A549 (cell line): ENCODE measurements at regions not wholly inside any gene's neighbourhood (a gene's known extent, or its start where the extent isn't known, plus 50 kb on each side); places are given as distances from the start of the nearest gene placed in this dataset.

Experiments
- ATAC-seq, 2 experiments: fragments of 200-7000 bp in 1 of 2; fragments of >200 bp in 1 of 2; cut with Nextera tagmentation in 1 of 2; cut with Tn5 transposase in 1 of 2; 3 replicates each; pipeline versions ENCODE4 v1.8.0 to v1.9.1; 2018 to 2020; ENCODE audit warnings: mild to moderate bottlenecking in 1 of 2, moderate library complexity in 1 of 2
- CTCF ChIA-PET: fragments of 300-600 bp; sonication (Branson Sonifier 250); formaldehyde crosslinking; extraction: SDS; loops from one replicate; lab custom pipeline; 2021; ENCODE audit warnings: antibody characterized with exemption, inconsistent platforms; lab: Yijun Ruan, JAX
- POLR2A ChIA-PET: fragments of 350-600 bp; formaldehyde crosslinking; extraction: SDS; loops from one replicate; lab custom pipeline; 2021; ENCODE audit warnings: antibody characterized with exemption, inconsistent platforms; lab: Yijun Ruan, JAX
- DNase-seq, 2 experiments: peaks; one replicate each; pipeline versions ENCODE4 v3.0.0 to v3.0.0-alpha.2; 2011 to 2016; ENCODE audit warnings: low read depth in 1 of 2, low spot score in 1 of 2
- FAIRE-seq: peaks from 2 replicates; lab custom pipeline; 2011; peaks lifted over from hg19 to GRCh38; lab: Jason Lieb, UNC
- H3K27ac ChIP-seq, 2 experiments: fragments of >200 bp; sonication (Bioruptor Twin); formaldehyde crosslinking; 3 replicates each; pipeline ENCODE4 v1.5.1; 2016 to 2017
- H3K4me1 ChIP-seq: fragments of >200 bp; sonication (Bioruptor Twin); formaldehyde crosslinking; 3 replicates; pipeline ENCODE4 v1.6.1; 2016
- H3K4me2 ChIP-seq: fragments of >200 bp; sonication (Bioruptor Twin); formaldehyde crosslinking; 3 replicates; pipeline ENCODE4 v1.6.1; 2016
- H3K4me3 ChIP-seq: fragments of >200 bp; sonication (Bioruptor Twin); formaldehyde crosslinking; 3 replicates; pipeline ENCODE4 v1.5.1; 2016
- H3K9me3 ChIP-seq: fragments of >200 bp; sonication (Bioruptor Twin); formaldehyde crosslinking; 3 replicates; pipeline ENCODE4 v1.6.1; 2016
- BHLHE40 ChIP-seq: IDR thresholded peaks from 2 replicates; pipeline ENCODE4 v1.6.1; 2012; ENCODE audit warnings: low read depth, low read length, inconsistent platforms
- CBX2 ChIP-seq: fragments of 200-600 bp; sonication (generic); IDR thresholded peaks from 2 replicates; pipeline ENCODE4 v1.6.1; 2016; ENCODE audit warnings: low read depth, mild to moderate bottlenecking, borderline replicate concordance
- CHD4 ChIP-seq: fragments of 200-600 bp; sonication (generic); IDR thresholded peaks from 2 replicates; pipeline ENCODE4 v1.6.1; 2016; ENCODE audit warnings: antibody characterized with exemption, mild to moderate bottlenecking, borderline replicate concordance
- EP300 ChIP-seq, 2 experiments: fragments of >200 bp; sonication (Bioruptor Twin); formaldehyde crosslinking; IDR thresholded peaks; 2 replicates in 1 of 2; 3 replicates in 1 of 2; pipeline ENCODE4 v1.6.1; 2016 to 2017
- ESRRA ChIP-seq: fragments of 150-350 bp; IDR thresholded peaks from 2 replicates; pipeline ENCODE4 v1.6.1; 2014; ENCODE audit warnings: mild to moderate bottlenecking, low read length, borderline replicate concordance
- FOSL2 ChIP-seq, 2 experiments: fragments of 450-650 bp in 1 of 2; fragments of >200 bp in 1 of 2; sonication (Bioruptor Twin) in 1 of 2; formaldehyde crosslinking; IDR thresholded peaks; 2 replicates each; pipeline versions ENCODE4 v1.5.0 to v1.6.1; 2016 to 2020; ENCODE audit warnings: mild to moderate bottlenecking in 1 of 2, moderate library complexity in 1 of 2
- GATA3 ChIP-seq: IDR thresholded peaks from 2 replicates; pipeline ENCODE4 v1.6.1; 2012; ENCODE audit warnings: borderline replicate concordance
- HOXB13 ChIP-seq: fragments of 250-450 bp; sonication (Bioruptor Pico); IDR thresholded peaks from 2 replicates; pipeline ENCODE4 v1.5.0; 2020; ENCODE audit warnings: low read depth, mild to moderate bottlenecking, moderate library complexity
- HOXB5 ChIP-seq: fragments of 250-450 bp; sonication (Bioruptor Pico); IDR thresholded peaks from 2 replicates; pipeline ENCODE4 v1.5.0; 2020; ENCODE audit warnings: mild to moderate bottlenecking, moderate library complexity
- KDM1A ChIP-seq: fragments of 200-600 bp; sonication (generic); IDR thresholded peaks from 2 replicates; pipeline ENCODE4 v1.6.1; 2016; ENCODE audit warnings: low read depth, mild to moderate bottlenecking
- MAFK ChIP-seq: fragments of 450-650 bp; IDR thresholded peaks from 2 replicates; pipeline ENCODE4 v1.6.1; 2014; ENCODE audit not compliant: partially characterized antibody
- MAZ ChIP-seq: fragments of 150-350 bp; IDR thresholded peaks from 2 replicates; pipeline ENCODE4 v1.6.1; 2014; ENCODE audit warnings: antibody characterized with exemption, low read depth, low read length, borderline replicate concordance
- MYC ChIP-seq: IDR thresholded peaks from 2 replicates; pipeline ENCODE4 v1.6.1; 2012; ENCODE audit warnings: mild to moderate bottlenecking, inconsistent platforms, low read length, improper control_type of control experiment, borderline replicate concordance
- NFE2L2 ChIP-seq: fragments of 150-350 bp; conservative IDR thresholded peaks from 2 replicates; pipeline ENCODE4 v1.6.1; 2014; ENCODE audit warnings: low read length
- PHF8 ChIP-seq: fragments of 200-600 bp; sonication (generic); IDR thresholded peaks from 2 replicates; pipeline ENCODE4 v1.6.1; 2016; ENCODE audit warnings: low read depth, mild to moderate bottlenecking, antibody characterized with exemption, moderate library complexity, borderline replicate concordance
- POLR2A ChIP-seq: IDR thresholded peaks from 2 replicates; pipeline ENCODE4 v1.6.1; 2012; ENCODE audit warnings: mild to moderate bottlenecking, low read length
- RARB ChIP-seq: fragments of 250-450 bp; sonication (Bioruptor Pico); IDR thresholded peaks from 2 replicates; pipeline ENCODE4 v1.8.0; 2021; ENCODE audit warnings: mild to moderate bottlenecking, moderate library complexity
- RCOR1 ChIP-seq: fragments of 150-350 bp; IDR thresholded peaks from 2 replicates; pipeline ENCODE4 v1.6.1; 2014; ENCODE audit warnings: antibody characterized with exemption, low read length, low read depth
- RFX5 ChIP-seq: fragments of 450-650 bp; IDR thresholded peaks from 2 replicates; pipeline ENCODE4 v1.7.1; 2014; ENCODE audit warnings: antibody characterized with exemption, mild to moderate bottlenecking, moderate library complexity
- RNF2 ChIP-seq: fragments of 200-600 bp; sonication (generic); IDR thresholded peaks from 2 replicates; pipeline ENCODE4 v1.6.1; 2016; ENCODE audit warnings: low read depth, mild to moderate bottlenecking, antibody characterized with exemption, moderate library complexity, borderline replicate concordance
- TP53 ChIP-seq: fragments of 250-450 bp; sonication (Bioruptor Pico); IDR thresholded peaks from 2 replicates; pipeline ENCODE4 v1.5.0; 2021; ENCODE audit warnings: mild to moderate bottlenecking, moderate library complexity
- ZC3H11A ChIP-seq: fragments of 450-650 bp; IDR thresholded peaks from 2 replicates; pipeline ENCODE4 v1.6.1; 2014; ENCODE audit warnings: antibody characterized with exemption, mild to moderate bottlenecking
- ZSCAN20 ChIP-seq: fragments of 250-450 bp; sonication (Bioruptor Pico); IDR thresholded peaks from 2 replicates; pipeline ENCODE4 v1.8.0; 2022; ENCODE audit warnings: mild to moderate bottlenecking, moderate library complexity
- WGBS: methylation state at CpG from one replicate; pipeline ENCODE4 v1.1.6; 2017; ENCODE audit errors: missing lambda C conversion rate; 5-methylcytosine and 5-hydroxymethylcytosine counted together
- TF ChIP-seq, protein P1 (sequence below): fragments of >200 bp; sonication (Bioruptor Twin); formaldehyde crosslinking; IDR thresholded peaks from 2 replicates; pipeline ENCODE4 v1.6.1; 2016
- TF ChIP-seq, protein P2 (sequence below): fragments of 150-350 bp; IDR thresholded peaks from 2 replicates; pipeline ENCODE4 v1.6.1; 2014; ENCODE audit warnings: low read depth, mild to moderate bottlenecking, low read length
- TF ChIP-seq, protein P3 (sequence below): fragments of 250-450 bp; sonication (Bioruptor Pico); IDR thresholded peaks from 2 replicates; pipeline ENCODE4 v1.5.0; 2021; ENCODE audit warnings: mild to moderate bottlenecking, moderate library complexity, borderline replicate concordance
- TF ChIP-seq, protein P4 (sequence below): fragments of >200 bp; sonication (Bioruptor Twin); formaldehyde crosslinking; IDR thresholded peaks from 3 replicates; pipeline ENCODE4 v1.6.1; 2016
- TF ChIP-seq, protein P5 (sequence below): IDR thresholded peaks from 2 replicates; pipeline ENCODE4 v1.6.1; 2012

DNA sequence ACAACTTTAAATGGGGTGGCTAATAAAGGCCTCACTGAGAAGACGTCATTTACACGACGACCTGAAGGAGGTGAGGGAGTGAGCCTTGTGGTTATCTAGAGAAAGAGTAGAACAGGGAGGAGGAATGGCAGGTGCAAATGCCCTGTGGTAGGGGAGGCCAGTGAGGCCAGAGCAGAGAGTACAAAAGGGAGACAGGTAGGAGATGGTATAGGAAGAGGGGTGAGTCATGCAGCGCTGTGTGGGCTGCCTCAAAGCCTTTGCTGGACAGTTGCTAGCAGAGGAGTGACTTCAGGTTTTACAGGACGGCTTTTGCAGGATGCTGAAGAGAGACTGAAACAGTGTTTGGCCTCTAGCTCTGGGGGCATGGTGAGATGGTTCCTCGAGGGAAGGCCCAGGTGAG is 116.0 kb downstream of the IER5 start:
- DNase-seq (no peak), ATAC-seq (peak in 1 of 2 experiments; percentile 33; a peak in 2 of 6 replicates), FAIRE-seq (no peak)
- H3K4me1 ChIP-seq: no peaks in the 10 kb centered on the region
- TF ChIP-seq, protein P1, sequence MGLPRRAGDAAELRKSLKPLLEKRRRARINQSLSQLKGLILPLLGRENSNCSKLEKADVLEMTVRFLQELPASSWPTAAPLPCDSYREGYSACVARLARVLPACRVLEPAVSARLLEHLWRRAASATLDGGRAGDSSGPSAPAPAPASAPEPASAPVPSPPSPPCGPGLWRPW: no peak
- H3K4me2 ChIP-seq: no peak overlapping the region
- no peak overlapping the region for H3K4me3 ChIP-seq
- CTCF ChIA-PET: interaction anchor here (1.7 to 3.9 kb wide), 2 partner anchors 13 to 220 kb away, joined by 4 to 23 read pairs; no protein-coding TSS in a partner anchor
- POLR2A ChIA-PET: no interaction called here
- peaks cover 7% of the 10 kb centered on the region; the same call in 1 of the 3 replicates for H3K9me3 ChIP-seq
- WGBS: 31% methylated on average over 6 of the region's 6 CpGs
- H3K27ac ChIP-seq: no peak overlapping the region

DNA sequence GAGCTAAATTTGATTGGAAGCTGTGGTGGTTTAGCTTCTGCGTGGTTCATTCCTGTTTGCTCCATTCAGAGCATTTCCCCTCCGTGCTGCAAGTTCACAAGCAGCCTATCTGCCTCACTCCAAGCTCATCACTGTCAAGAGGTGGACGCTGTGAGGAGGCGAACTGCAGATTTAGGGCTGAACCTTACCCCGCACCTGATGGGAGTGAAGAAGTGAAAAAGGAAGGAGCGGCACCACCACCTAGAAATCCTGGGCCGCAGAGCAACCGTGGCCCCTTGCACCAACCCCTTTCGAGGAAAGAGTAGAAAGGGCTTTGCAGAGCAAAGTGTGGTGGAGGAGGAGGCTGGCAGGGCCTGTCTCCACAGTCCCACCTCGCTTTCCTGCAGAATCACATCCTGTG is 117.4 kb downstream of the IER5 start:
- 71% methylated on average over 10 of the region's 10 CpGs for WGBS
- Histone ChIP-seq H3K9me3 (no peaks in the 10 kb centered on the region), H3K4me2 (no peak overlapping the region), H3K4me1 (no peaks in the 10 kb centered on the region), H3K27ac (no peak overlapping the region), H3K4me3 (no peak overlapping the region)
- ChIA-PET CTCF (interaction anchor here (0.9 kb wide), 1 partner anchor 219 kb away, joined by 3 read pairs; no protein-coding TSS in a partner anchor), POLR2A (no interaction called here)
- FAIRE-seq (no peak), ATAC-seq (no peak), DNase-seq (no peak)
- TF ChIP-seq RNF2 (no peak), NFE2L2 (no peak), FOSL2 (IDR thresholded peaks at IDR 0.05) (no peak), FOSL2 (CRISPR knock-in tag; IDR thresholded peaks at IDR 0.05) (no peak), HOXB5 (CRISPR knock-in tag) (no peak), CBX2 (no peak), PHF8 (no peak), HOXB13 (CRISPR knock-in tag) (no peak), KDM1A (no peak), RARB (CRISPR knock-in tag) (no peak), GATA3 (no peak), BHLHE40 (no peak), MYC (no peak), ZSCAN20 (CRISPR knock-in tag) (no peak), RCOR1 (no peak), CHD4 (no peak), EP300 (IDR thresholded peaks at IDR 0.05) (no peak), MAFK (no peak), ZC3H11A (no peak)
- TF ChIP-seq, protein P2, sequence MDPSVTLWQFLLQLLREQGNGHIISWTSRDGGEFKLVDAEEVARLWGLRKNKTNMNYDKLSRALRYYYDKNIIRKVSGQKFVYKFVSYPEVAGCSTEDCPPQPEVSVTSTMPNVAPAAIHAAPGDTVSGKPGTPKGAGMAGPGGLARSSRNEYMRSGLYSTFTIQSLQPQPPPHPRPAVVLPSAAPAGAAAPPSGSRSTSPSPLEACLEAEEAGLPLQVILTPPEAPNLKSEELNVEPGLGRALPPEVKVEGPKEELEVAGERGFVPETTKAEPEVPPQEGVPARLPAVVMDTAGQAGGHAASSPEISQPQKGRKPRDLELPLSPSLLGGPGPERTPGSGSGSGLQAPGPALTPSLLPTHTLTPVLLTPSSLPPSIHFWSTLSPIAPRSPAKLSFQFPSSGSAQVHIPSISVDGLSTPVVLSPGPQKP: no peak

DNA sequence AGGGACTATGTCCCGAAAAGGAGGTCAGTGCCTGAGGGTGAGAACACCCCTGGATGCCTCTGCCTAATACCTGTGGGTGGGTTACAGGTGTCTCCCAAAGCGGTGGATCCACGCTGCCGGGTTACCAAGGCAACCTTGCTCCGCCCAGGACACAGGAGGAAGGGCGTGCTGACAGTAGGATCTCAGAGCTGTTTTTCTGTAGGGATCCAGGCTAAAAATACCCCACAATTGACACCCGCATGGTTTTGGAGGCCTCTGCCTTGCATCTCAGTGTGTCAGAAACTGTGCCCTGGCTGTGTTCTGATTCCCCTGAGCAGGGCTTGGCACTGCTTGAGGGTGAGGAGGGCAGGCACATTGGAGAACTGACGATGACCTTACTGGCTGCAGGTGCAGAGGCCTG is 118.0 kb downstream of the IER5 start:
- TF ChIP-seq, protein P3, sequence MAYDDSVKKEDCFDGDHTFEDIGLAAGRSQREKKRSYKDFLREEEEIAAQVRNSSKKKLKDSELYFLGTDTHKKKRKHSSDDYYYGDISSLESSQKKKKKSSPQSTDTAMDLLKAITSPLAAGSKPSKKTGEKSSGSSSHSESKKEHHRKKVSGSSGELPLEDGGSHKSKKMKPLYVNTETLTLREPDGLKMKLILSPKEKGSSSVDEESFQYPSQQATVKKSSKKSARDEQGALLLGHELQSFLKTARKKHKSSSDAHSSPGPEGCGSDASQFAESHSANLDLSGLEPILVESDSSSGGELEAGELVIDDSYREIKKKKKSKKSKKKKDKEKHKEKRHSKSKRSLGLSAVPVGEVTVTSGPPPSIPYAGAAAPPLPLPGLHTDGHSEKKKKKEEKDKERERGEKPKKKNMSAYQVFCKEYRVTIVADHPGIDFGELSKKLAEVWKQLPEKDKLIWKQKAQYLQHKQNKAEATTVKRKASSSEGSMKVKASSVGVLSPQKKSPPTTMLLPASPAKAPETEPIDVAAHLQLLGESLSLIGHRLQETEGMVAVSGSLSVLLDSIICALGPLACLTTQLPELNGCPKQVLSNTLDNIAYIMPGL: no peak
- TF ChIP-seq, protein P1: no peak
- TF ChIP-seq RFX5 (no peak), CBX2 (no peak), TP53 (no peak), POLR2A (no peak), ESRRA (no peak), MAZ (no peak), KDM1A (no peak)
- TF ChIP-seq, protein P4, sequence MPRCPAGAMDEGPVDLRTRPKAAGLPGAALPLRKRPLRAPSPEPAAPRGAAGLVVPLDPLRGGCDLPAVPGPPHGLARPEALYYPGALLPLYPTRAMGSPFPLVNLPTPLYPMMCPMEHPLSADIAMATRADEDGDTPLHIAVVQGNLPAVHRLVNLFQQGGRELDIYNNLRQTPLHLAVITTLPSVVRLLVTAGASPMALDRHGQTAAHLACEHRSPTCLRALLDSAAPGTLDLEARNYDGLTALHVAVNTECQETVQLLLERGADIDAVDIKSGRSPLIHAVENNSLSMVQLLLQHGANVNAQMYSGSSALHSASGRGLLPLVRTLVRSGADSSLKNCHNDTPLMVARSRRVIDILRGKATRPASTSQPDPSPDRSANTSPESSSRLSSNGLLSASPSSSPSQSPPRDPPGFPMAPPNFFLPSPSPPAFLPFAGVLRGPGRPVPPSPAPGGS: no peak
- TF ChIP-seq, protein P5, sequence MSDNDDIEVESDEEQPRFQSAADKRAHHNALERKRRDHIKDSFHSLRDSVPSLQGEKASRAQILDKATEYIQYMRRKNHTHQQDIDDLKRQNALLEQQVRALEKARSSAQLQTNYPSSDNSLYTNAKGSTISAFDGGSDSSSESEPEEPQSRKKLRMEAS: no peak
- ChIA-PET POLR2A (no interaction called here), CTCF (interaction anchor here (1.2 kb wide), 1 partner anchor 16 kb away, joined by 6 read pairs; no protein-coding TSS in a partner anchor)
- Histone ChIP-seq H3K4me3 (no peak overlapping the region), H3K9me3 (no peaks in the 10 kb centered on the region), H3K4me2 (no peak overlapping the region), H3K4me1 (no peaks in the 10 kb centered on the region), H3K27ac (no peak overlapping the region)
- DNase-seq (no peak), ATAC-seq (no peak), FAIRE-seq (no peak)
- WGBS: 67% methylated on average over 8 of the region's 8 CpGs
